GM23338 (cell line): ENCODE measurements at regions not wholly inside any gene's neighbourhood (a gene's known extent, or its start where the extent isn't known, plus 50 kb on each side); places are given as distances from the start of the nearest gene placed in this dataset.

Source experiments
- ATAC-seq: fragments of 200-7000 bp; cut with Tn5 transposase; 3 replicates; pipeline ENCODE4 v1.9.1; 2020
- DNase-seq: peaks from one replicate; pipeline ENCODE4 v3.0.0-alpha.2; 2015; ENCODE audit warnings: low spot score
- H2AFZ ChIP-seq: fragments of 200-600 bp; sonication (generic); 2 replicates; pipeline ENCODE4 v1.8.0; 2016; ENCODE audit warnings: antibody characterized with exemption, mild to moderate bottlenecking, moderate library complexity
- H3F3A ChIP-seq: fragments of 200-600 bp; sonication (generic); replicated peaks from 2 replicates; pipeline ENCODE4 v1.8.0; 2017; ENCODE audit warnings: antibody characterized with exemption, mixed run types, low read depth
- H3K27ac ChIP-seq: fragments of 200-600 bp; sonication (generic); 2 replicates; pipeline ENCODE4 v1.6.1; 2016; ENCODE audit warnings: low read depth
- H3K27me3 ChIP-seq: fragments of 200-600 bp; sonication (generic); 2 replicates; pipeline ENCODE4 v1.8.0; 2016; ENCODE audit warnings: mild to moderate bottlenecking, mixed run types, moderate library complexity; ENCODE audit not compliant: insufficient read depth
- H3K36me3 ChIP-seq: fragments of 200-600 bp; sonication (generic); 2 replicates; pipeline ENCODE4 v1.8.0; 2016; ENCODE audit warnings: mild to moderate bottlenecking; ENCODE audit not compliant: insufficient read depth
- H3K4me1 ChIP-seq: fragments of 200-600 bp; sonication (generic); 2 replicates; pipeline ENCODE4 v1.8.0; 2016; ENCODE audit warnings: mild to moderate bottlenecking, moderate library complexity; ENCODE audit not compliant: insufficient read depth
- H3K4me2 ChIP-seq: fragments of 200-600 bp; sonication (generic); 2 replicates; pipeline ENCODE4 v1.7.1; 2017; ENCODE audit warnings: mixed run types
- H3K4me3 ChIP-seq: fragments of 200-600 bp; sonication (generic); 2 replicates; pipeline ENCODE4 v1.6.1; 2016; ENCODE audit warnings: mixed run types
- H3K79me2 ChIP-seq: fragments of 200-600 bp; sonication (generic); replicated peaks from 2 replicates; pipeline ENCODE4 v1.8.0; 2017; ENCODE audit warnings: mild to moderate bottlenecking; ENCODE audit not compliant: insufficient read depth
- H3K9me2 ChIP-seq: fragments of 200-600 bp; sonication (generic); 2 replicates; pipeline ENCODE4 v1.8.0; 2017; ENCODE audit not compliant: insufficient read depth
- H4K20me1 ChIP-seq: fragments of 200-600 bp; sonication (generic); replicated peaks from 2 replicates; pipeline ENCODE4 v1.8.0; 2017; ENCODE audit warnings: mild to moderate bottlenecking; ENCODE audit not compliant: insufficient read depth
- H3K27ac Mint-ChIP-seq: 2 replicates; pipeline ENCODE4 v1.8.0; 2020; ENCODE audit warnings: inconsistent platforms, mild to moderate bottlenecking, moderate library complexity, mixed read lengths
- H3K27me3 Mint-ChIP-seq: 3 replicates; pipeline ENCODE4 v1.8.0; 2022; ENCODE audit warnings: low read depth, mild to moderate bottlenecking, moderate library complexity, mixed read lengths, inconsistent platforms; ENCODE audit not compliant: insufficient read depth, poor library complexity
- H3K36me3 Mint-ChIP-seq: 3 replicates; pipeline ENCODE4 v1.8.0; 2021; ENCODE audit warnings: low read depth, mild to moderate bottlenecking, inconsistent platforms, moderate library complexity, mixed read lengths
- H3K4me1 Mint-ChIP-seq: 3 replicates; pipeline ENCODE4 v1.8.0; 2020; ENCODE audit warnings: mild to moderate bottlenecking, inconsistent platforms, mixed read lengths
- H3K4me3 Mint-ChIP-seq: 3 replicates; pipeline ENCODE4 v1.8.0; 2021; ENCODE audit warnings: moderate library complexity, mild to moderate bottlenecking, inconsistent platforms, mixed read lengths
- H3K9me3 Mint-ChIP-seq: 3 replicates; pipeline ENCODE4 v1.8.0; 2020; ENCODE audit warnings: moderate library complexity, mild to moderate bottlenecking, inconsistent platforms, mixed read lengths
- CREB1 ChIP-seq: fragments of 250-450 bp; sonication (Bioruptor Pico); IDR thresholded peaks from 2 replicates; pipeline ENCODE4 v1.5.0; 2020; ENCODE audit warnings: low read depth, mild to moderate bottlenecking, moderate library complexity
- CTCF ChIP-seq, 2 experiments: fragments of 200-600 bp in 1 of 2; sonication (generic) in 1 of 2; conservative IDR thresholded peaks; 2 replicates each; pipeline versions ENCODE4 v1.5.1 to v1.6.1; 2016 to 2017; ENCODE audit warnings: antibody characterized with exemption in 2 of 2, low read depth in 2 of 2, mild to moderate bottlenecking in 2 of 2, moderate library complexity in 1 of 2
- ETS1 ChIP-seq: IDR thresholded peaks from 2 replicates; pipeline ENCODE4 v1.6.1; 2016; ENCODE audit warnings: antibody characterized with exemption
- EZH2 ChIP-seq: fragments of 200-600 bp; sonication (generic); IDR thresholded peaks from one replicate; pipeline ENCODE4 v1.8.0; 2017; ENCODE audit warnings: antibody characterized with exemption, mild to moderate bottlenecking, low read depth; ENCODE audit not compliant: unreplicated experiment
- EZH2phosphoT487 ChIP-seq: fragments of 200-600 bp; sonication (generic); IDR thresholded peaks from one replicate; pipeline ENCODE4 v1.8.1; 2018; ENCODE audit warnings: antibody characterized with exemption; ENCODE audit not compliant: unreplicated experiment
- JUNB ChIP-seq: IDR thresholded peaks from one replicate; pipeline ENCODE4 v1.6.1; 2016; ENCODE audit warnings: antibody characterized with exemption; ENCODE audit not compliant: unreplicated experiment
- NANOG ChIP-seq: IDR thresholded peaks from 2 replicates; pipeline ENCODE4 v1.6.1; 2016; ENCODE audit warnings: antibody characterized with exemption, borderline replicate concordance
- POLR2AphosphoS5 ChIP-seq: IDR thresholded peaks from 2 replicates; pipeline ENCODE4 v1.6.1; 2016; ENCODE audit warnings: antibody characterized with exemption, low read depth
- REST ChIP-seq: IDR thresholded peaks from one replicate; pipeline ENCODE4 v1.6.1; 2018; ENCODE audit warnings: antibody characterized with exemption; ENCODE audit not compliant: unreplicated experiment
- STAT1 ChIP-seq: IDR thresholded peaks from one replicate; pipeline ENCODE4 v1.6.1; 2016; ENCODE audit warnings: antibody characterized with exemption; ENCODE audit not compliant: unreplicated experiment
- ZNF114 ChIP-seq: fragments of 250-450 bp; sonication (Bioruptor Pico); IDR thresholded peaks from 2 replicates; pipeline ENCODE4 v1.5.0; 2020; ENCODE audit warnings: mild to moderate bottlenecking, moderate library complexity
- ZNF331 ChIP-seq: fragments of 250-450 bp; sonication (Bioruptor Pico); IDR thresholded peaks from 2 replicates; pipeline ENCODE4 v1.5.0; 2020; ENCODE audit warnings: low read depth, mild to moderate bottlenecking, moderate library complexity
- ZNF462 ChIP-seq: fragments of 250-450 bp; sonication (Bioruptor Pico); IDR thresholded peaks from 2 replicates; pipeline ENCODE4 v1.5.0; 2020; ENCODE audit warnings: mild to moderate bottlenecking, moderate library complexity

GRCh38 chr5:125176005-125176390 is 429.6 kb upstream of the ZNF608 start:
- H2AFZ ChIP-seq, result no peak overlapping the region
- H3K27ac ChIP-seq, result no peak overlapping the region
- TF ChIP-seq CTCF (conservative IDR thresholded peaks at IDR 0.05; ENCODE audit: low read depth in 2 of 2), result no peak
- no peak for TF ChIP-seq POLR2AphosphoS5
- TF ChIP-seq EZH2phosphoT487, result no peak
- TF ChIP-seq CREB1, result no peak
- no peak for TF ChIP-seq ZNF331
- no peak for TF ChIP-seq EZH2
- TF ChIP-seq STAT1, result no peak
- TF ChIP-seq ETS1, result no peak
- no peak for TF ChIP-seq REST
- TF ChIP-seq ZNF462 (CRISPR knock-in tag), result no peak
- TF ChIP-seq NANOG, result no peak
- no peak for TF ChIP-seq ZNF114 (CRISPR knock-in tag)
- no peak for TF ChIP-seq JUNB
- no peak overlapping the region for H3K4me3 ChIP-seq
- no peaks in the 10 kb centered on the region for H3K36me3 ChIP-seq
- Mint-ChIP-seq H3K27ac (no peak overlapping the region), H3K4me3 (no peak overlapping the region), H3K9me3 (peaks cover 6% of the 10 kb centered on the region), H3K27me3 (peaks cover 3% of the 10 kb centered on the region), H3K4me1 (peaks cover 22% of the 10 kb centered on the region), H3K36me3 (peaks cover 4% of the 10 kb centered on the region; the same call in 1 of the 3 replicates)
- no peaks in the 10 kb centered on the region for H3K27me3 ChIP-seq
- no peaks in the 10 kb centered on the region for H3K79me2 ChIP-seq
- no peaks in the 10 kb centered on the region for H3K9me2 ChIP-seq
- no peak overlapping the region for H3K4me2 ChIP-seq
- DNase-seq (no peak), ATAC-seq (no peak)
- H3F3A ChIP-seq, result no peaks in the 10 kb centered on the region
- peaks cover 10% of the 10 kb centered on the region for H3K4me1 ChIP-seq
- no peaks in the 10 kb centered on the region for H4K20me1 ChIP-seq
